ENCODE measurements at regions not wholly inside any gene's neighbourhood (a gene's known extent, or its start where the extent isn't known, plus 50 kb on each side); places are given as distances from the start of the nearest gene placed in this dataset.

DNA sequence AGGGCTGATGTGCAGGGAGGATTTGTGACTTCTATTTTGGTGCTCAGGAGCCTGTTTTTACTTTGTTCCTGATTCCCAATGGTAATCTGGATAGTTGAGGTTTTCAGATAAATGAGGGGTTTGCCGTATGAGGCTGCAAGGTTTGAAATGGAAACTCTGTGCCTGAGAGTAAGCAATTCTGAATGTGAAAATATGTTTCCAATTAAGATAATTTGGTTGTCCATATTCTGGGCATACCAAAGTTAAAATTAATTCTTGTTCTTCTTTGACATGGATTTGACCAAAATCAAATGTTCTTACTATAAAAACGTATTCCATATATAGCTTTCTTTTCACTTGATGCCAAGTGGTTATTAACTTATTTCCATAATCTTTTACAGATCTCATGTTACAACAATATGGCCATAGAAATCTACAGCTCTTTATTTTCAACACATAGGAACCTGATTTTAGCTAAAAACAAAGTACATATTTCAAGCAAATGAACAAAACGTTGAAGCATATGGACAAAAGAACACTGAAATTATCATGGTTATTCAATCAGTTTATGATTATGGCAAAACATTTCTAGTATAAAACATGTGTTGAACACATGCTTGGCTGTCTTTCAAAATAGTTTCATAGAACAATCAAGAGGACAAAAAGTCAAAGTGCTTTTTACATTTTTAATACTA lies 63.4 kb upstream of the ARHGAP28 start:
- Histone ChIP-seq H4K20me1 (ENCODE audit: insufficient read depth, low read length) (no peaks in the 10 kb centered on the region), H3K4me1 (ENCODE audit: insufficient read depth, low read length, poor library complexity, severe bottlenecking) (no peaks in the 10 kb centered on the region), H2AFZ (ENCODE audit: low read length) (no peak overlapping the region), H3K79me2 (ENCODE audit: insufficient read depth, low read depth, low read length) (no peaks in the 10 kb centered on the region), H3K27ac (ENCODE audit: low read depth, low read length, poor library complexity, severe bottlenecking) (no peak overlapping the region), H3K9me3 (ENCODE audit: low read length) (no peaks in the 10 kb centered on the region), H3K9me2 (ENCODE audit: insufficient read depth, low read length) (no peaks in the 10 kb centered on the region), H3K4me2 (ENCODE audit: low read length) (no peak overlapping the region), H3K36me3 (ENCODE audit: insufficient read depth, low read length) (no peaks in the 10 kb centered on the region), H3K4me3 (ENCODE audit: low read depth, low read length, poor library complexity, severe bottlenecking) (no peak overlapping the region)
- intact Hi-C loops (cut with micrococcal nuclease; ENCODE audit: unreplicated experiment) = loop anchor here (10.0 kb wide), 1 partner anchor 59 kb away; the partner anchor contains the start of gene ARHGAP28
- TF ChIP-seq EZH2phosphoT487 (IDR thresholded peaks at IDR 0.05; ENCODE audit: borderline replicate concordance, low read depth, low read length) (no peak), CTCF (conservative IDR thresholded peaks at IDR 0.05; ENCODE audit: low read length) (no peak)
- BruUV-seq (replicated peaks) = no TSS peak
- POLR2A ChIA-PET = no interaction called here
- no peak for DNase-seq (ENCODE audit: low spot score)
- CTCF ChIA-PET (ENCODE audit: unreplicated experiment) = no interaction called here

DNA sequence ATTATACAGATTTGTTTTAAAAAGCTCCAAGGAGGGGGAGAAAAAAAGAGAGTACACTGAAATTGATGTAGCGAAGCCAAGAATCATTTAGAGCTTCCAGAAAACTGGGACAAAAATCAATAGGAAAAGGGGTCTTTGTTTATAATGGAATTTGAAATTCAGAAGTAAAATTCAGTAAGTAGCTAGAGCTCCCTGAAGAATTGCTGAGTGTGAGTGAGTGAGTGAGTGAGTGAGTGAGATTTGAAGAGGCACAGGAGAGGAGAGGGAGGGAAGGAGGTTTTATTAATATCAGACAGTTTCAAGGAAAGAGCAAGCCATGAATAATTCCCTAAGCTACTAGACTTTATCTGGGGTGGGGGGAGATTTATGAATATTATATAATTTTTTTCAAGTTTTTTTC lies 60.7 kb upstream of the ARHGAP28 start:
- Histone ChIP-seq H2AFZ (ENCODE audit: low read length) (no peak overlapping the region), H3K4me2 (ENCODE audit: low read length) (no peak overlapping the region), H3K4me3 (ENCODE audit: low read depth, low read length, poor library complexity, severe bottlenecking) (no peak overlapping the region), H3K4me1 (ENCODE audit: insufficient read depth, low read length, poor library complexity, severe bottlenecking) (no peaks in the 10 kb centered on the region), H4K20me1 (ENCODE audit: insufficient read depth, low read length) (no peaks in the 10 kb centered on the region), H3K27ac (ENCODE audit: low read depth, low read length, poor library complexity, severe bottlenecking) (no peak overlapping the region), H3K36me3 (ENCODE audit: insufficient read depth, low read length) (no peaks in the 10 kb centered on the region), H3K9me2 (ENCODE audit: insufficient read depth, low read length) (no peaks in the 10 kb centered on the region), H3K9me3 (ENCODE audit: low read length) (no peaks in the 10 kb centered on the region), H3K79me2 (ENCODE audit: insufficient read depth, low read depth, low read length) (no peaks in the 10 kb centered on the region)
- BruUV-seq (replicated peaks) = no TSS peak
- DNase-seq (ENCODE audit: low spot score) = no peak
- intact Hi-C loops (cut with micrococcal nuclease; ENCODE audit: unreplicated experiment) = loop anchor here (10.0 kb wide), 1 partner anchor 56 kb away; the partner anchor contains the start of gene ARHGAP28
- TF ChIP-seq CTCF (conservative IDR thresholded peaks at IDR 0.05; ENCODE audit: low read length) (no peak), EZH2phosphoT487 (IDR thresholded peaks at IDR 0.05; ENCODE audit: borderline replicate concordance, low read depth, low read length) (no peak)
- POLR2A ChIA-PET = interaction anchor here (0.6 kb wide), 1 partner anchor 38 kb away, joined by 3 read pairs; no protein-coding TSS in a partner anchor
- CTCF ChIA-PET (ENCODE audit: unreplicated experiment) = no interaction called here

- ChIA-PET POLR2A (no interaction called here), CTCF (ENCODE audit: unreplicated experiment) (no interaction called here)
- Histone ChIP-seq H3K4me3 (ENCODE audit: low read depth, low read length, poor library complexity, severe bottlenecking) (no peak overlapping the region), H2AFZ (ENCODE audit: low read length) (no peak overlapping the region), H3K4me2 (ENCODE audit: low read length) (no peak overlapping the region), H3K4me1 (ENCODE audit: insufficient read depth, low read length, poor library complexity, severe bottlenecking) (no peaks in the 10 kb centered on the region), H3K27ac (ENCODE audit: low read depth, low read length, poor library complexity, severe bottlenecking) (no peak overlapping the region), H4K20me1 (ENCODE audit: insufficient read depth, low read length) (no peaks in the 10 kb centered on the region), H3K36me3 (ENCODE audit: insufficient read depth, low read length) (no peaks in the 10 kb centered on the region), H3K79me2 (ENCODE audit: insufficient read depth, low read depth, low read length) (no peaks in the 10 kb centered on the region), H3K9me2 (ENCODE audit: insufficient read depth, low read length) (no peaks in the 10 kb centered on the region), H3K9me3 (ENCODE audit: low read length) (no peaks in the 10 kb centered on the region)
- intact Hi-C loops (cut with micrococcal nuclease; ENCODE audit: unreplicated experiment) = no loop called here
- no peak for DNase-seq (ENCODE audit: low spot score)
- no peak for TF ChIP-seq CTCF (conservative IDR thresholded peaks at IDR 0.05; ENCODE audit: low read length)
- no peak for TF ChIP-seq EZH2phosphoT487 (IDR thresholded peaks at IDR 0.05; ENCODE audit: borderline replicate concordance, low read depth, low read length)
- BruUV-seq (replicated peaks) = no TSS peak
Observed at GRCh38 chr18:6672821-6673308, 56.7 kb upstream of the ARHGAP28 start.
